Thymus (tissue), 11 donors: ENCODE measurements at regions not wholly inside any gene's neighbourhood (a gene's known extent, or its start where the extent isn't known, plus 50 kb on each side); places are given as distances from the start of the nearest gene placed in this dataset.

ENCODE experiments used
- DNase-seq, 9 donors: peaks; one replicate each; pipeline ENCODE4 v3.0.0-alpha.2; 2013; ENCODE audit warnings: low spot score in 9 of 9, low read depth in 6 of 9, missing footprints in 1 of 9
- H3K27ac ChIP-seq, 2 donors: one replicate each; pipeline ENCODE4 v1.5.1; 2013; ENCODE audit warnings: control low read depth in 1 of 2, low read depth in 1 of 2, low read length in 1 of 2, mild to moderate bottlenecking in 1 of 2, moderate library complexity in 1 of 2
- H3K27me3 ChIP-seq, 2 donors: one replicate each; pipeline ENCODE4 v1.5.1; 2013; ENCODE audit warnings: low read length in 1 of 2; ENCODE audit not compliant: control insufficient read depth in 2 of 2, insufficient read depth in 1 of 2
- H3K36me3 ChIP-seq, 2 donors: one replicate each; pipeline ENCODE4 v1.5.1; 2013; ENCODE audit warnings: low read length in 1 of 2, mild to moderate bottlenecking in 1 of 2, moderate library complexity in 1 of 2; ENCODE audit not compliant: control insufficient read depth in 2 of 2, insufficient read depth in 2 of 2
- H3K4me1 ChIP-seq, 2 donors: one replicate each; pipeline ENCODE4 v1.5.1; 2013; ENCODE audit warnings: low read length in 2 of 2; ENCODE audit not compliant: control insufficient read depth in 2 of 2, insufficient read depth in 2 of 2
- H3K4me3 ChIP-seq, 2 donors: one replicate each; pipeline ENCODE4 v1.5.1; 2013; ENCODE audit warnings: low read length in 2 of 2, control low read depth in 1 of 2, mild to moderate bottlenecking in 1 of 2
- H3K9me3 ChIP-seq, 2 donors: one replicate each; pipeline ENCODE4 v1.5.1; 2013; ENCODE audit warnings: low read length in 1 of 2, mild to moderate bottlenecking in 1 of 2; ENCODE audit not compliant: control insufficient read depth in 2 of 2, insufficient read depth in 1 of 2
- WGBS: extraction: QIAGEN DNeasy Blood & Tissue Kit; methylation state at CpG from one replicate; pipeline ENCODE4 v1.1.7; 2013; 5-methylcytosine and 5-hydroxymethylcytosine counted together
- donor health status: healthy.

GRCh38 chr10:29035721-29036120 lies 253.1 kb upstream of the LYZL1 start:
- H3K27ac ChIP-seq: no peak overlapping the region

GRCh38 chr10:29037348-29038113 lies 251.3 kb upstream of the LYZL1 start:
- 97% methylated on average over 12 of the region's 12 CpGs for WGBS
- no peak overlapping the region for H3K27ac ChIP-seq

More at GRCh38 chr10:29035721-29036120, 253.1 kb upstream of the LYZL1 start:
- Histone ChIP-seq H3K36me3 (no peaks in the 10 kb centered on the region), H3K27me3 (no peaks in the 10 kb centered on the region), H3K9me3 (no peaks in the 10 kb centered on the region), H3K4me1 (no peaks in the 10 kb centered on the region), H3K4me3 (no peak overlapping the region)
- WGBS: 96% methylated on average over 2 of the region's 2 CpGs
- no peak for DNase-seq

GRCh38 chr10:29039091-29039490 lies 249.8 kb upstream of the LYZL1 start:
- DNase-seq: no peak
- WGBS: 96% methylated on average over 5 of the region's 5 CpGs
- Histone ChIP-seq H3K4me3 (no peak overlapping the region), H3K9me3 (no peaks in the 10 kb centered on the region), H3K36me3 (no peaks in the 10 kb centered on the region), H3K27me3 (no peaks in the 10 kb centered on the region), H3K27ac (no peak overlapping the region), H3K4me1 (no peaks in the 10 kb centered on the region)

More at GRCh38 chr10:29037348-29038113, 251.3 kb upstream of the LYZL1 start:
- no peaks in the 10 kb centered on the region for H3K36me3 ChIP-seq
- H3K27me3 ChIP-seq: no peaks in the 10 kb centered on the region
- no peak for DNase-seq
- H3K9me3 ChIP-seq: no peaks in the 10 kb centered on the region
- H3K4me1 ChIP-seq: no peaks in the 10 kb centered on the region
- H3K4me3 ChIP-seq: no peak overlapping the region

- 48% methylated on average over 2 of the region's 2 CpGs for WGBS
- Histone ChIP-seq H3K27ac (no peak overlapping the region), H3K27me3 (no peaks in the 10 kb centered on the region), H3K4me1 (no peaks in the 10 kb centered on the region), H3K4me3 (no peak overlapping the region), H3K36me3 (no peaks in the 10 kb centered on the region), H3K9me3 (no peaks in the 10 kb centered on the region)
- DNase-seq: no peak
Measured at GRCh38 chr10:29039677-29040189, 249.1 kb upstream of the LYZL1 start.

- WGBS: 92% methylated on average over 7 of the region's 7 CpGs
- no peak for DNase-seq
- Histone ChIP-seq H3K4me3 (no peak overlapping the region), H3K27ac (no peak overlapping the region), H3K4me1 (no peaks in the 10 kb centered on the region), H3K9me3 (no peaks in the 10 kb centered on the region), H3K27me3 (no peaks in the 10 kb centered on the region), H3K36me3 (no peaks in the 10 kb centered on the region)
Measured at GRCh38 chr10:29041616-29042015, 247.3 kb upstream of the LYZL1 start.

GRCh38 chr10:29048506-29048905 lies 240.4 kb upstream of the LYZL1 start:
- H3K36me3 ChIP-seq: no peaks in the 10 kb centered on the region
- H3K4me1 ChIP-seq: no peaks in the 10 kb centered on the region
- 100% methylated on average over 1 of the region's 1 CpG for WGBS
- H3K9me3 ChIP-seq: no peaks in the 10 kb centered on the region
- no peak overlapping the region for H3K27ac ChIP-seq
- H3K27me3 ChIP-seq: no peaks in the 10 kb centered on the region
- DNase-seq: no peak
- no peak overlapping the region for H3K4me3 ChIP-seq

- Histone ChIP-seq H3K4me1 (no peaks in the 10 kb centered on the region), H3K4me3 (no peak overlapping the region), H3K9me3 (no peaks in the 10 kb centered on the region), H3K36me3 (no peaks in the 10 kb centered on the region), H3K27ac (no peak overlapping the region), H3K27me3 (no peaks in the 10 kb centered on the region)
- no peak for DNase-seq
- WGBS: 82% methylated on average over 3 of the region's 3 CpGs
Measured at GRCh38 chr10:29050081-29050480, 238.8 kb upstream of the LYZL1 start.

GRCh38 chr10:29055101-29055500 lies 233.8 kb upstream of the LYZL1 start:
- no peak overlapping the region for H3K4me3 ChIP-seq
- H3K36me3 ChIP-seq: no peaks in the 10 kb centered on the region
- H3K4me1 ChIP-seq: no peaks in the 10 kb centered on the region
- H3K9me3 ChIP-seq: no peaks in the 10 kb centered on the region
- H3K27ac ChIP-seq: no peak overlapping the region
- DNase-seq: no peak
- H3K27me3 ChIP-seq: no peaks in the 10 kb centered on the region
- 25% methylated on average over 2 of the region's 2 CpGs for WGBS

- Histone ChIP-seq H3K9me3 (no peaks in the 10 kb centered on the region), H3K27ac (no peak overlapping the region), H3K36me3 (no peaks in the 10 kb centered on the region), H3K4me3 (no peak overlapping the region), H3K27me3 (no peaks in the 10 kb centered on the region), H3K4me1 (no peaks in the 10 kb centered on the region)
- WGBS: 87% methylated on average over 2 of the region's 2 CpGs
- no peak for DNase-seq
Measured at GRCh38 chr10:29056729-29057128, 232.1 kb upstream of the LYZL1 start.
